ENCODE measurements at regions not wholly inside any gene's neighbourhood (a gene's known extent, or its start where the extent isn't known, plus 50 kb on each side); places are given as distances from the start of the nearest gene placed in this dataset.
"Not testable (repeated sequence)": the region's sequence is repeated elsewhere in the genome, so short reads cannot be mapped to it uniquely, and the experiment has no call there.

DNA sequence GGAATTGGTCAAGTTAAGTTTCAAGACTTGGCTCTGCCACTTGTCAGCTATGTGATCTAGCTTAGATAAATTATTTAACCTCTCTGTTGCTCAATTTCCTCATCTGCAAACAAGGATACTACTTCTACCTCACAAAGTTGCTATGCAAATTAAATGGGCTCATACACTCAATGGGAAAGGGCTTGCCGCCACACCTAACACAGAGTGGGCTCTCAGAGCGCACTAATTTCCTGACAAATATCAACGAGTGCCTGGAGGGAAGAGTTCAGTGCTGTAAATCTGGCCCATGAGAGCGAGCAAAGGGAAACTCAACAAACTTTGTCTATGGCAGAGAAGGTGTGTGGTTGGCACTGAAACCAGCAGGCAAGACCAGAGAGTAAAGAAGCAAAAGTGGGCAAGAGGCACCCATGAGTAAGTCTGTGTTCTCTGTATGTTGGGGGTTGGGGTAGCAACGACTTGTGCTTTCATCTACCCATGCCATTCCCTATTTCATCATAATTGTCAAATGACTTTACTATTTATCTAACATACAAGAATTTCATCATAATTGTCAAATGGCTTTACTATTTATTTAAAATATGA is 60.7 kb upstream of the PHF21A start:
- no peak for DNase-seq

DNA sequence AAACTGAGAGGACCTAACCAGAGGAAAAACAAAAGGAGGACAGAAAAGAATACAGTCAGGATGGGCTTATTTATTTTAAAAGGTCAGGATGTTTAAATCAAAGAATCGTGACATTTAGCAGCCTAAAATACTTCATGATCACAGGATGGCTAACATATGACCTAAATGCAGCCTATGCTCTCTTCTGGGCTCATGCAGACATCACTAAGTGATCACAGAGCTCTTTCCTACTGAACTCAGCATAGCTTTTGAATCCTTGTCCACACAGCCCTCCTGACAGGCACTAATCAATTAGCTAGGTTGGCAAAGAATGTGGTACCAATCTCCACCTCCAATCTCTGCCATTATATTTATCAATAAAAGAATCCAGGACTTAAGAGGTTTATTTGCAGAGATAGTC is 60.1 kb upstream of the PHF21A start:
- DNase-seq, result no peak

GRCh38 chr11:46180736-46181135 is 59.5 kb upstream of the PHF21A start:
- no peak for DNase-seq

DNA sequence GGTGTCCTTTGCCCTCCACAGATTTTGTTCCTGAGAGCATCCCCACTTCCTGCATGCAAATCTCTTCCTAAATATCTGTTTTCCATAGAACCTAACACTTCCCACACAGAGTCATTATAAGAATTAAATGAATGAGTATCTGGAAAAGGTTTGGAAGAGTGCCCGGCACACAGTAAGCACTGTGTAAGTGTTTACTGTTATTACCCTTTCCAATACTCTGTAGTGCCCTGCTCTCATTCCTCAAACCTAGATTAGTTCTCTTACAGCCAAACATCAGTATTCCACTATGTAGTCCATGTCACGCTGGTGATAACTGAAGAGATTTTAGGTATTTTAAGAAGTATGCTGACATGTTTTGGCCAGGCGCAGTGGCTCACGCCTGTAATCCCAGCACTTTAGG is 57.3 kb upstream of the PHF21A start:
- no peak for DNase-seq

GRCh38 chr11:46176421-46176820 is 55.2 kb upstream of the PHF21A start:
- DNase-seq, result no peak

- no peak for DNase-seq
These were observed 54.2 kb upstream of the PHF21A start for GRCh38 chr11:46175401-46176002.

- DNase-seq, result not testable (repeated sequence)
These were observed 50.4 kb upstream of the PHF21A start for GRCh38 chr11:46171693-46172092.

Data from NCI-H1417 (cell line).